ENCODE measurements at regions not wholly inside any gene's neighbourhood (a gene's known extent, or its start where the extent isn't known, plus 50 kb on each side); places are given as distances from the start of the nearest gene placed in this dataset.

DNA sequence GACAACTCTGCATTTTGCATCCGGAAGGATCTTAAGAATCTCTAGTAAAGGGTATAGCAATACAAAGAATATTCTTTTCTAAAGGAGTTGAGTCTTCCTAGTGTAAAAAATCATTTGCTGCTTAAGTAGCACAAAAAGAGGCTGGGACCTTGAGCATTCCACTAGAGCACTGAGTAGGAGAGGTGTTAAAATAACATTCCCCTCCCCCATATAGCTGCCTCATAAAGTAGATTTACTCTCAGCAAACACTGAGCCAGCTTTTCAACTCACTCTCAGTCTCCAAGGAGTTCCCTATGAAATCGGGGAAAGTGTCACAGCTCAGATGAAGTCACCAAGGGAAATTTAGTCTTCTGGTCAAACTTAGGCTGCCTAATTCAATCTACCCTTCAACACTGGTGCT is 592.7 kb downstream of the ETNK1 start:
- TF ChIP-seq TAF1 (IDR thresholded peaks at IDR 0.05; ENCODE audit: low read depth, low read length) (no peak), POLR2A (IDR thresholded peaks at IDR 0.05; ENCODE audit: low read depth, low read length) (no peak), POLR2AphosphoS5 (IDR thresholded peaks at IDR 0.05; ENCODE audit: low read depth, low read length) (no peak), PAX5 (IDR thresholded peaks at IDR 0.05; ENCODE audit: insufficient read depth, low read length, severe bottlenecking) (no peak), SPI1 (IDR thresholded peaks at IDR 0.05; ENCODE audit: low read depth, low read length) (no peak), POU2F2 (IDR thresholded peaks at IDR 0.05; ENCODE audit: low read depth, low read length) (no peak)
